GM12878 (cell line): ENCODE measurements at regions not wholly inside any gene's neighbourhood (a gene's known extent, or its start where the extent isn't known, plus 50 kb on each side); places are given as distances from the start of the nearest gene placed in this dataset.

Source experiments
- BACH1 ChIP-seq: fragments of 450-650 bp; IDR thresholded peaks from 2 replicates; pipeline ENCODE4 v1.6.1; 2017; ENCODE audit warnings: mild to moderate bottlenecking, borderline replicate concordance
- CHD2 ChIP-seq: IDR thresholded peaks from 2 replicates; pipeline ENCODE4 v1.6.1; 2011; ENCODE audit warnings: low read depth, low read length, improper control_type of control experiment, borderline replicate concordance
- CTCF ChIP-seq, 3 experiments: IDR thresholded peaks in 2 of 3; conservative IDR thresholded peaks in 1 of 3; 2 replicates each; pipeline ENCODE4 v1.5.1; 2011; ENCODE audit warnings: low read depth in 3 of 3, low read length in 3 of 3, mild to moderate bottlenecking in 3 of 3, control low read depth in 2 of 3, moderate library complexity in 2 of 3, inconsistent platforms in 1 of 3, mixed read lengths in 1 of 3; ENCODE audit not compliant: control insufficient read depth in 2 of 3, insufficient read depth in 1 of 3; ENCODE audit errors: extremely low read depth in 1 of 3
- EZH2 ChIP-seq: IDR thresholded peaks from 2 replicates; pipeline ENCODE4 v1.6.1; 2012; ENCODE audit warnings: low read depth, mild to moderate bottlenecking, control low read depth, inconsistent platforms, low read length, borderline replicate concordance; ENCODE audit not compliant: control insufficient read depth
- FOS ChIP-seq: IDR thresholded peaks from 3 replicates; pipeline ENCODE4 v1.6.1; 2011; ENCODE audit warnings: borderline replicate concordance; ENCODE audit not compliant: insufficient read length; ENCODE audit errors: extremely low read depth
- GABPA ChIP-seq: IDR thresholded peaks from 2 replicates; pipeline ENCODE4 v1.6.1; 2014; ENCODE audit warnings: antibody characterized with exemption, low read depth, mild to moderate bottlenecking, inconsistent platforms
- NR2C2 ChIP-seq: IDR thresholded peaks from 2 replicates; pipeline ENCODE4 v1.6.1; 2011; ENCODE audit warnings: borderline replicate concordance, low read depth; ENCODE audit not compliant: control insufficient read depth, insufficient read length
- NRF1 ChIP-seq: conservative IDR thresholded peaks from 2 replicates; pipeline ENCODE4 v1.6.1; 2011; ENCODE audit warnings: mild to moderate bottlenecking, low read depth, low read length, improper control_type of control experiment
- POLR2A ChIP-seq: IDR thresholded peaks from 2 replicates; pipeline ENCODE4 v1.6.1; 2011; ENCODE audit warnings: low read depth, mild to moderate bottlenecking, low read length
- REST ChIP-seq: IDR thresholded peaks from 2 replicates; pipeline ENCODE4 v1.6.1; 2012; ENCODE audit warnings: mild to moderate bottlenecking, low read depth, low read length
- SP1 ChIP-seq: IDR thresholded peaks from one replicate; pipeline ENCODE4 v1.6.1; 2011; ENCODE audit warnings: low read depth, low read length

- TF ChIP-seq NR2C2 (no peak), EZH2 (no peak), POLR2A (no peak), BACH1 (no peak), CHD2 (no peak), CTCF (IDR thresholded peaks at IDR 0.05 in 2 of 3, conservative IDR thresholded peaks at IDR 0.05 in 1 of 3; ENCODE audit: control insufficient read depth in 2 of 3, extremely low read depth in 1 of 3, insufficient read depth in 1 of 3, low read depth in 3 of 3, low read length in 3 of 3) (no peak), NRF1 (no peak), FOS (no peak), REST (no peak), GABPA (no peak), SP1 (no peak)
Measured at GRCh38 chr13:111548805-111549204, 228.4 kb downstream of the TEX29 start.
